DND-41 (cell line): ENCODE measurements at regions not wholly inside any gene's neighbourhood (a gene's known extent, or its start where the extent isn't known, plus 50 kb on each side); places are given as distances from the start of the nearest gene placed in this dataset.

ENCODE experiments used
- EZH2 ChIP-seq: IDR thresholded peaks from 3 replicates; pipeline ENCODE4 v1.6.1; 2012; ENCODE audit warnings: borderline replicate concordance, low read depth, mild to moderate bottlenecking, moderate library complexity, low read length, inconsistent platforms; ENCODE audit not compliant: severe bottlenecking
- TF ChIP-seq, protein P1 (sequence below): IDR thresholded peaks from 2 replicates; pipeline ENCODE4 v1.5.1; 2012; ENCODE audit warnings: borderline replicate concordance, low read length, moderate library complexity, mild to moderate bottlenecking; ENCODE audit not compliant: poor library complexity, severe bottlenecking; ENCODE audit errors: extremely low read depth

DNA sequence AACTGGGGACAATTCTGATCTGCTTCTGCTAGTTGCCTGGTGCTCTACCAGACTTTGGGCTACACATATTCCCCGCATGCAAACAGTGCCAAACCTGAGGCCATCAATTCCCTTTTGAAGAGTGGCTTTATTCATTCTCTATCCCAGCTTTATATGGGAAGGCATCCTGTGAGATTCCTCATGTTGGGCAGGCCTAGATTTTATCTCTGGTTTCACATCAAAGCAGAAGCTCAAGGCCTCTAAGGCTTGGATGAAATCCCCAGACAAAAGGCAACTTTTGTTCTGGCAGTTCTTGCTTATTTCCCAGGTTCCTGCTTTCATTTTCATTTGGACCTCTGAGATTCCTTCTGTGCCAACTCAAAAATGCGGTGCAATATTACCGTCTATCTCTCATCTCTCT is 648.8 kb downstream of the QKI start:
- TF ChIP-seq, protein P1, sequence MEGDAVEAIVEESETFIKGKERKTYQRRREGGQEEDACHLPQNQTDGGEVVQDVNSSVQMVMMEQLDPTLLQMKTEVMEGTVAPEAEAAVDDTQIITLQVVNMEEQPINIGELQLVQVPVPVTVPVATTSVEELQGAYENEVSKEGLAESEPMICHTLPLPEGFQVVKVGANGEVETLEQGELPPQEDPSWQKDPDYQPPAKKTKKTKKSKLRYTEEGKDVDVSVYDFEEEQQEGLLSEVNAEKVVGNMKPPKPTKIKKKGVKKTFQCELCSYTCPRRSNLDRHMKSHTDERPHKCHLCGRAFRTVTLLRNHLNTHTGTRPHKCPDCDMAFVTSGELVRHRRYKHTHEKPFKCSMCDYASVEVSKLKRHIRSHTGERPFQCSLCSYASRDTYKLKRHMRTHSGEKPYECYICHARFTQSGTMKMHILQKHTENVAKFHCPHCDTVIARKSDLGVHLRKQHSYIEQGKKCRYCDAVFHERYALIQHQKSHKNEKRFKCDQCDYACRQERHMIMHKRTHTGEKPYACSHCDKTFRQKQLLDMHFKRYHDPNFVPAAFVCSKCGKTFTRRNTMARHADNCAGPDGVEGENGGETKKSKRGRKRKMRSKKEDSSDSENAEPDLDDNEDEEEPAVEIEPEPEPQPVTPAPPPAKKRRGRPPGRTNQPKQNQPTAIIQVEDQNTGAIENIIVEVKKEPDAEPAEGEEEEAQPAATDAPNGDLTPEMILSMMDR, result no peak
- no peak for TF ChIP-seq EZH2
